Activated effector memory CD4-positive, alpha-beta T cell treated with anti-CD3 and anti-CD28 coated beads, Interleukin-2, amount 50 U/mL, for 16 hours (primary cell): ENCODE measurements at regions not wholly inside any gene's neighbourhood (a gene's known extent, or its start where the extent isn't known, plus 50 kb on each side); places are given as distances from the start of the nearest gene placed in this dataset.

Source experiments
- DNase-seq: peaks from one replicate; pipeline ENCODE4 v3.0.0-alpha.2; 2020

DNA sequence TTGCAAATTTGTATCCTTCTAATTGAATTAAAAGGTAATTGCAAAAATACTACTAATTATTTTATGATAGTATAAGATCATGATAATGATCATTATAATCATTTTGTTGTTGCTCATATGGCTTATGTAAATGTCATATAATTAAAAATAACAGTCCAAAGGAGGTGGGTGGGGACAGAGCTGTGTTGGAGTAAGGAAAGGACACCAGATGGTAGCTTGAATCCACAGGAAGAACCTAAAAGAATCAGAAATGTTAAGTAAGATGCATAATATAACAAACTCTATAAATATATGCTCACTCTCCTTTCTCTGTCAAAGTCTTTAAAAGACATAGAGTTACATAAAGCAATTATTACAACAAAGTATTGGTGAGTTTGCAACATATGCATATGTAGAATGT is 650.7 kb upstream of the HS6ST1 start:
- no peak for DNase-seq

DNA sequence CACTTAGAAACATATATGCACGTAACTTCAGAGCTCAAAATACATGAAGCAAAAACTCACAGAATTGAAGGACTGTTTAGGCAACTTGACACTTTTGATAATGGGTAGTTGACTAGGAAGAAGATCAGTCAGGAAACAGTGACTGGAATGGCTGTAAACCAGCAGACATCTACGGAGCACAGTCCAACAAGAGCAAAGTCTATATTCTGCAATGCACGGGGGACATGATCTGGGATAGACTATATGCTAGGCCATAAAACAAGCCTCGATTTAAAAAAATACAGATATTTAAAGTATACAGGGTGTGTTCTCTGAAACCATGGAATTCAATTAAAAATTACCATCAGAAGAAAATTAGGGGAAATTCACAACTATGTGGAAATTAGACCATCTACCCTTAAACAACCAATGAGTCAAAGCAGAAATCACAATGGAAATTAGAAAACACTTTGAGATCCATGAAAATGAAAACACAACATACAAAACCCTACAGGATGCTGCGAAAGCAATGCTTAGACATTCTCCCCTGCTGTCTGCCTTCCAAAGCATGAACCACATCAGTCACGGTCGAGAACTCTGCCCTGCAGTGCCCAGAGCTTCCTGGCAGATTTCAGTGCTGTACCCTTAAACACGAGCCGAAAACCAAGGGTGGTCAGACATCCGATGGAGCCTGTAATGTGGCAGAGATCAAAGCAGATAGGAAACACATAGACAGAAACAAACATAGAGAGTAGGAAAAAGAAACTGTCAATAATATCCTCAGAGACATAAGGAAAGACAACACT is 651.9 kb upstream of the HS6ST1 start:
- DNase-seq: no peak

DNA sequence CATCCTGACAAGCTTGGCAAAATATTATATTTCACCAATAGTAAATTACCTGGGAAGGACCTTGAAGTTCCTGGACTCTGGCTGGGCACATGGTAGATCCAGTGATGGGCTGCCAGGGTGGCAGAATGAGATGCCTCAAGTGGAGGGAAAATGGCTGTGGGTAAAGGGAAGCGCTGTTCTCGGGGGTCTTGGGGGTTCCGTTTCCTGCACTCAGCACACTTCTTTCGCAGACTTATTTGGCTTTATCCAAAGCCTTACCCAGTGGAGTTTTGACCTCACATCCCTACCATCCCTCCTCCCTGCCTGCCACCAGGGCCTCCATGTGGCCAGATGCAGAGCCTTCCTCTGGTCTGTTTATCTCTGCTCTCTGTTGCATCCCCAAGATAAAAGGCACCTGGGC is 654.9 kb upstream of the HS6ST1 start:
- DNase-seq: no peak

DNA sequence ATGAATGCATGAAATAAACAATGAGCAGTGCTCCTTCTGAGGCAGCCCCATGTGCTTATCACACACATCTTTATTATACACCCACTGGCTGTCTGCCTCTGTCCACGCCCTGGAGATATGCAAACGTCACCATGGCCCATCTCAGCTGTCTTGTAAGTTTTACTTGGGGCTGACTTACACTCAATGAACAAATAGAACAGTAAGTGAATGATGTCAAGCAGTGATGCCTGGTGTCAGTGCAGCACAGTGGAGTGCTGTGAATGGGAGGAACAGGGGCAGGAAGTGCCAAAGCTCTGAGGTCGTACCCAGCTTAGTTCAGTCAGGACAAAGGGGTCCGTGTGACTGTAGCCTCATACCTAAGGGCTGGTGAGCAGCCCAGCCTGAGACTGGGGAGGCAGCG is 659.5 kb upstream of the HS6ST1 start:
- no peak for DNase-seq

DNA sequence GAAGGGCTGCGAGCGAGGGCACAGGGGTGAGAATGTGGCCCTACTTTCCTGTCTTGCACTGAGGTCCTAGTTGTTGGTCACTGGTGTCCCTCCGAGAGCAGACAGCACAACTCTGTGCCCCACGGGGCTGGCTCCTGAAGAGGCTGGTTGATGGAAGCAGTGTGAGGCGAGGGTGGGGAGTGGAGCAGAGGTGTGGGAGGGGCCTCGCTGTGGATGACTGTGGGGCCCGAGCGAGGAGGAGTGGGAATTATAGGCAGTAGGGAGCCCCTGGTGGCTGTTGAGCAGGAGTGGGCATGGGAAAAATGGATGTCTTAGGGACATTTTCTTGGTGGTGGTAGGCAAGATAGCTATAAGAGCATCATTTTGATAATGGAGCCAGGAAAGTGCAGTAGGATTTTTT is 660.5 kb upstream of the HS6ST1 start:
- DNase-seq: no peak

DNA sequence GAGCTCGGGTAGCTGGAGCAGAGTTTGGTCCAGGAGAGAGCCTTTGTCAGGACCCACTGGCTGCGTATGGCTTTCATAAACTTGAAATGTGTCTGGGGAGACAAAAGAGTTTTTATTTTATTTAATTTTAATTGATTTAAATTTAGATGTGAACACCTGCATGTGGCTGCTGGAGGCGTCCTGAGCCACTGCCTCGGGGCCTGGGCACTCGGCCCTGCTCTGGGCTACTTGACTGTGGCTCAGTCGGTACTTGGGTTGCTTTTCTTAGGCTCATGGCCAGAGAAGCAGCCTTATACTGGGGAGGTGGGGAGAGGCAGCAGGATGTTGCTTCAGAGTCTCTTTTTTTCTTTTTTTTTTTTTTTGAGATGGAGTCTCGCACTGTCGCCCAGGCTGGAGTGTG is 661.8 kb upstream of the HS6ST1 start:
- no peak for DNase-seq

DNA sequence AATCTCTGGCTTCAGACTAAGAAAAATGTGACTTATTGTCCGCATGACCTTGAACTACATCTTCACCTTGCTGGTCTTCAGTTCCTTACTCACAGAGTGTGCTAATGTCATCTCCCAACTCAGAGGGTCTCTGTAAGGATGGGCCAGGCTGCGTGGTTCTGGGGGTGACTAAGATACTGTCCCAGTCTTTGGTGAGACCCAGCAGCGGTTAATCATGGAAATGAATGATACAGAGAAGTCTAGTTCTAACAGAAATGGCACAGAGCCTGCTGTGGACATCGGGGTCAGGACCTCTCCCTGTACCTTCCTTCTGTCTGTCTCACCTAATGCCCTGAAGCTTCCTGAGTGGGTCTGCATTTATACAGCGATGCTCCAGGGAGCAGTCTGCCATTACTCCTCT is 662.7 kb upstream of the HS6ST1 start:
- no peak for DNase-seq

DNA sequence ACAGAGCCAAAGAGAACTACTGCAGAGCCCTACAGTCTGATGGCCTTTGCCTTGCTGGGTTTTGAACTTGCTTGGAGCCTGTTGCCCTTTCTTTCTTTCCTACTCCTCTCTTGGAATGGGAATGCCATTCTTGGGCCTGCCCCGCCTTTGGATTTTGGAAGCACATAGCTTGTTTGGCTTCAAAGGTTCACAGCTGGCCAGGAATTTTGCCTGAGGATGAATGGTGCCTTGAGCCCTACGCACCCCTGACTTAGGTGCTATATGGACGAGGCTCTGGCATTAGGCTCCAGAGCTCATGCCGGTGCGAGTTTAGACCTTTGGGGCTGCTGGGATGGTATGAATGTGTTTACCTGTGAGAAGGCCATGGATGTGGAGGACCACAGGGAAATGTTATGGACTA is 663.3 kb upstream of the HS6ST1 start:
- no peak for DNase-seq

DNA sequence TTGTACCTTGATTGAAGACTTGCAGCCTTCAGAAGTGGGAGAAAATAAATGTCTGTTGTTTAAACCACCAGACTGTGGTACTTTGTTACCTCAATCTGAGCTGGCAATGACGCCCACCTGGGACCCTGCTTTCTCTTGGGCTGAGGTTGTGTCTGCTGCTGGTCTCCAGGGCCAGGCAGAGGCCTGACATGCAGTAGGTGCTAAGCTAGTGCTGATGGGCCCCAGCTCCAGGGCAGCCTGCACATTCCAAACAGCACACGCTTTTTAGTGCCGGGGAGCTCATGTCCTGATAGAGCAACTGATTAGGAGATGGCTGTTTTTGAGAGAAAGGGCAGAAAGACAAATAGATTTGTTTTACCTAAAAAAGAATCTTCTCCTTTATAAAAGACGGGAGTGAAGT is 664.0 kb upstream of the HS6ST1 start:
- no peak for DNase-seq

DNA sequence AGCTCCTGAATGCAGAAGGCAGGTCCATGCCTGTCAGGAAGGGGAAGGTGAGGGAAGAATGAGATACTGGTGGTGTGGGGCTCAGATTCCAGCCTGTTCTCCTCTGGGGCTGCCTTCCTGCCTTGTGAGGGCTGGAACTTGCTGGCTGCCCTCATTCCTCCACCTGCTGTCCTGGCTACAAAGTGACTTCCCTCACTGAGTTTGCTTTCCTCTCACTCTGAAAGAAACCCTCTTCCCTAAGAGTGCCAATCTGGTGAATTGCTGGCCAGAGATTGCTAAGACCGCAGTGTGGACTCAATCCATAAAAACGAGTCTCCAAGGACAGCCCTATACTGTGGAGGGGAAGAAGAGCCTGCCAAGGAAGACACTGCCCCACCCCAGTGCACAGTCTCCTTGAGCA is 664.4 kb upstream of the HS6ST1 start:
- no peak for DNase-seq

DNA sequence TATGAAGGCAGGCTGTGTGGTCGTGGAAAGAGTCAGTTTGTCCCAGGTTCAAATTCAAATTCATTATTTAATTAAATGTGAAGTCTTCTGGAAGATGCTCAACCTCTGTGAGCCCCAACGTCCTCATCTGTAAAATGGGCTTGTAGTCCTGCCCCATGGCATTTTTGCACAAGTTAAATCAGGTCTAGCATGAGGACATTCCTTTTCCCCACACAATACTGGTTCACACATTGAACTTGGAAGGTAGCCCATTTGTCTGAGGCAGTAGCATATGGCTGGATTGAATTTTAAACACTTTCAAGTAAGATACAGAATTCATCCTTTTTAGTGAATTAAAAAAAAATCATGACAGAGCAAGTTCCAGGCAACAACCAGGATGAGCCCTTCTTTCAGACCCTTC is 665.4 kb upstream of the HS6ST1 start:
- DNase-seq: no peak

DNA sequence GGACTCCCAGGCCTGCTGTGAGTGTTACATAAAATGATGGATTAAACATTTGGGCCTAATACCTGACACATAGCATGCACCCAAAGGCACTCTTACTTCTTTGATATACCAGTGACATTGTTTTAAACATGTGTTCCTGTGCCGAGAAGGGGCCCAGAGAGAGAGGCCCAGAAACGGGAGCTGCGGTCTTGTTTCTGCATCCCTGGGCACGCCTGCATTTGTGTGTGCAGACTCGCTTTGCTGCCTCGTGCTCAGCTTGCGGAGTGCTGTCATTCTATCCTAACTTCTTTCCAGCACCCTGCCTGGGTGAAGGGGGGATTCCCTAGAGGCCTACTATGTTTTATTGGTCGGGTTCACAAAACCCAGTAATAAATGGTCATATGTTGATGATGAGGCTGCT is 666.2 kb upstream of the HS6ST1 start:
- DNase-seq: no peak

DNA sequence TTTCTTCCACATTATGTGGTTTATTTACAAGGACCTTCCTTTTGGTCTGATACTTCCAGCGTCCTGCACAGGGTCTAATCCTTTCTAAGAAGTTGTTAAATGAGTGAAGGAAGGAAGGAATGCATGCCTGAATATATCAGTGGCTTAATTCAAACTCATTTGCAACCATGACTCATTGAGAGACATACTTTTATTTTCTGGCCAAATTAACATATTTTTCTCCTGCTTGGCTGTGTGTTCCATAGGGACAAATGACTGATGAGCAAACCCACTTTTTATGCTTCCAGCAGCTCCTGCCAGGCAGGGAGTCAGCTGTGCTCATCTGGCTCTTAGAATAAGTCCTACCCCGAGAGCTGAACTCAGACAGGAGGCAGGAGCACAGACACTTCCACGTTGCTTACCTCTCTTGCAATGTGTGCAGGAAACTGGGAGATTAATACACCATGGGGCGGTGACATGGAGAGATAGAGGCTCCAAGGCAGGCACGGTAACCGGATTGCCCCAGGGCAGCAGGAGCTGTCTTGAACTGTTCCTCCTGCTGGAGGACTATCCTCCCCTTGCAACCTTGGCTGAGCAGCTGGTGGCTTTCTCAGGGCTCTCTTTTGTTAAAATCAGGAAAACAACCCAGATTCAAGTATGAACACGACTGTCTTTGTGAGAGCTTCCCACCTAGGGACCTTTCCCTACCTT is 667.5 kb upstream of the HS6ST1 start:
- no peak for DNase-seq

DNA sequence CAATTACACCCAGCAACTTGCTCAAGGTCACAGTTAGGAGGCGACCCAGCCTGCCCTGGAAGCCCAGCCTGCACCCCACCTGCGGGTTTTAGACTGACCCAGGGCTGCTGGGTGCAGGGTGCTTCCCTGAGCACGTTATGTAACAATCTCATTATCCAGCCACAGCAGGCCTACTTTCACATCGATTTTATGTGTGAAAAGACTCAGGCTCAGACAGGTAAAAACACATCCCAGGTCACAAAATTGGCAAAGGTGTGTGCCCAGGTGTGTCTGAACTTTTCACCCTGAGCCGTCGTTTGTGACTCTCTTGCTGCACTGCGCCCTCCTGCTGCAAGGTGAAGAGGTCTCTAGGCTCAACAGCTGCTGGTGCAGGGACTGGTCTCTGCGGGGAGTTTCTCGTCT is 668.2 kb upstream of the HS6ST1 start:
- no peak for DNase-seq

DNA sequence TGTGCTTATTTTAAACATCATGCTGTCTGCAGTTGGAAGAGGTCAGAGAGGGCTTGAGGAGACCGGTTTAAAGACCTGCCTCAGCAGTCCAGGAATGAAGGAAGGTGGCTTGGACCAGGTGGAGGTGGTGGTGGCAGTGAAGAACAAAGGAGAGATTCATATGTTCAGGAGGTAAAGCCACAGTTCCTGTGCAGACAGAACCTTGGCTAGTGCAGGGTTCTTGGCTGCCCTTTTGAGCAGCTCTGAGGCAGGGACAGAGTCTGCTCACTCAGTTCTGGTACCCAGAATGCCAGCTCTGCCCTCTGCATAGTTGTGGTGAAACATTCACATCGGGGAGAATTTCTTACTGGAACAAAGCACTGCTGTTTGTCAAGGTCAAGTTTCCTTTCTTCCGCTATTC is 669.7 kb upstream of the HS6ST1 start:
- no peak for DNase-seq

DNA sequence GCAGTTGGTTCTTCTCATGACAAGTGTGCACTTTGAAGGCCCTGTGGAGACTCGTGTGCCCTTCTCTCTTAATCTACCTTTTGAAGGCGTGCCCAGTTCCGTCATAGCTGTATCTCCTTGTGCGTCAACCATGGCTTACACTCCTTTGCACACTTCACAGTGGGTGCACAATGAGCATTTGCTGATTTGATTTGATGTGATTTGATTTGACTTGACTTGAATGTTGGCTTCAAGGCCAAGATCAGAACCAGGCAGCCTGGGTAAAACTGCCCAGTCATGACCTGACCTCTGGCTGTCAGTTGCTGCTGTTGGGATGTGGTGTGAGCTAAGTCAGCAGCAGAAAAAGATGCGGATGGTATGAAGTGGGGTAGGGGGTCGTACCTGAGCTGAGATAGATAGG is 670.3 kb upstream of the HS6ST1 start:
- no peak for DNase-seq

DNA sequence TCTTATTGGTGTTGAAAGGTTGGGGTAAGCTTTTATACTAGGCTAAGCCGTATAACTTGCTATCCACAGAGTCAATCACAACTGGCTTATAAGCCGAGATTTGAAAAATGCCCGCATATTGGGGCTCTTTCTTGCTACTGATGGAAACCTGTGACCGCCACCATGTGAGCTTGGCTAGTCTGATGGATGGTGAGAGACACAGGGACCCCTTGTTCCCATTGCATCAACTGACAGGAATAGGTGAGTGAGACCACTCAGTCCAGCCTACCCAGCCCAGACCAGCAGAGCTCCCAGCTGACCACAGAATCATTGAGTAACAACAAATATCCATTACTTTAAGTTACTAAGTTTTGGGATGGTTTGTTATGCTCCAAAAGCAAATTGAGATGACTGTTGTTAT is 676.4 kb upstream of the HS6ST1 start:
- no peak for DNase-seq

DNA sequence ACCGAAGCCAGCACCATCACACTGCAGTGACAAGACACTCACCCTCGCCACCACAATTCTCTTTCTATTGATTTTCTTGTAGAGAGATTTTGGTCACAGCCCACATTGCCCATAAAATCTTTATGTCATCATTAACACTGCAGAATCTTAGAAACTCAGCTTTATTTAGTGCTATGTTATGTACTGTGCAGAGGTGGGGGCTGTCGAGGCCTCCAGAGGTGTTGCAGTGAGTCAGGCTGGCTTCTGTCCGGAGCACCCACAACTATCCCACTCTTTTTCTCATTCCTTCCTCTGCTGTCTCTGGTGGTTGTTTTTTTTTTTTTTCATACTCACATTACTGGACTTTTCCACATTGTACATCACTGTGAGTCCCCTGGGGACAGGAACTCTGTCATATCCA is 677.4 kb upstream of the HS6ST1 start:
- DNase-seq: no peak

DNA sequence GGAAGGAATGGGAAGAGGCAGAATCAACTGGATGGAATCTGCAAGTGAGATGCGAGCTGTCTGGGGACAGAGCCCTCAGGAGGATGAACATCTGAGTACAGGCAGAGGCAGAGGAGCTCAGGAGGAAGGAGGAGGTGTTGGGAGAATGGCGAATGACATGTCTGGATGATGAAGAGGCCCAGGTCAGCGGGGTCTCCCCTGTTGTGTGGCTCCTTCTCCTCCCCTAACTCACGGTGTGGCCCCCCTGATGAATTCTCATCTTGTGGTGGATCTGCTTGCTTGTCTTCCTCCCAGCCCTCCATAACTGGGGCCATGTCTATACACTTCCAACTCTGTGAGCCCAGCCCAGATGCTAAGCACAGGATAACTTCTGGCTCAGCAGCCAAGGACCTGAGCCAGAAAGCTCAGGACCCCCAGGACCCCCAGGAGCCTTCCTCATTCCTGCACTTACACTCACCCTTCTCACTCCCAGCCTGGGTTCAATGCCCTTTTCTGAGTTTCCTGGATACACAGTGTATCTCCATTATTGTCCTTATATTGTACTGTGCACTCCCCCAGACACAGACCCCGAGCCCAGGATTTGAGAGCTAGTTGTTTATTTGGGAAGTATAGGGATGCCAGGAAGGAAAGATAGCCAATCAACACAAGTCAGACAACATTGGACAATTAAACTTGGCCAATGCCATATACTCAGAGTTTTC is 678.6 kb upstream of the HS6ST1 start:
- no peak for DNase-seq

DNA sequence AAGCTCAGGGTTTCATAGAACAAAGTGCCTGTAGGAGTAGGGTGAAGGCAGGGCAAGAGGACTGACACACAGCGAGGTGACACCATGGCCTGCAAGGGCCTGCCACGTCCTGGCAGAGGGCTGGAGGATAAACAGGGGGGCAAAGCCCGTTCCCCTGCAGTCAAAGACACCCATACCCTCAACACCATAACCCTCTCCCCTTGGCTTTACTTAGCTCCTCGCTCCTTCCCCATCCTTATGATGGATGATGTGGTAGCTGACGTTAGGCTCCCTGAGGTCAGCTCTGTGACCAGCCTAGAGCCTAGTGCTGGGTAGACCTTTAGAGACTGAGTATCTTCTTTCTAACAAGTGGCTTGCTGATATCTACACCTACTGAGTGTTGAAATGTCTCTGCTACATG is 683.3 kb upstream of the HS6ST1 start:
- DNase-seq: no peak

DNA sequence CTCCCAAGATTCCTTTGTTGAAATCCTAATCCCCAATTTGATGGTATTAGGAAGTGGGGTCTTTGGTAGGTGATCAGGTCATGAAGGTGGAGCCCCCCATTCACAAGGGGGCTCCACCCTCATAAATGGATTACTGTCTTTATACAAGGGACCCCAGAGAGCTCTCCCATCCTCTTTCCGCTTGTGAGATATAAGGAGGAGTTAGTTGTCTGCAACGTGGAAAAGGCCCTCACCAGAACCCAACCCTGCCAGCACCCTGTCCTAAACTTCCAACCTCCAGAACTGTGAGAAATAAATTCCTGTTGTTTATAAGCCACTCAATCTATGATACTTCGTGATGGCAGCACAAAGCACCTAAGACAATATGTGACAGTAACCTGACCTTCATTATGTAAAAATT is 684.1 kb upstream of the HS6ST1 start:
- no peak for DNase-seq

DNA sequence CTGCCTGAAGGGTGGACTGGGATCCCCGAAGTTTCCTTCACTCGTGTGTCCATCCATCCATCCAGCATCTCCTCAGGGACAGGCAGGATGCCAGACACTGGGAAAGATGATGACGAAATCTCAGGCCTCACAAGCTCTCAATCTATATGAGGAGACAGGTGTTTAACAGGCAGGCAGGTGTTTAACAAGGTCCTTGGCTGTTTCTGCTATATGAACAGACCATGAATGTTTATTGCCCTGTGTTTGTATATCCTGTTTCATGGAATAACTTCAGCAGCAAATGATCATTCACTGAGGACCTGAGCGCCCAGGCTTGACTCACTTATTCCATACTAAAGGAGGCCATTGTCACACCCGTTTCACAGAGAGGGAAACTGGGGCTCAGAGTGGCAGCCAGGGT is 685.8 kb upstream of the HS6ST1 start:
- DNase-seq: no peak

DNA sequence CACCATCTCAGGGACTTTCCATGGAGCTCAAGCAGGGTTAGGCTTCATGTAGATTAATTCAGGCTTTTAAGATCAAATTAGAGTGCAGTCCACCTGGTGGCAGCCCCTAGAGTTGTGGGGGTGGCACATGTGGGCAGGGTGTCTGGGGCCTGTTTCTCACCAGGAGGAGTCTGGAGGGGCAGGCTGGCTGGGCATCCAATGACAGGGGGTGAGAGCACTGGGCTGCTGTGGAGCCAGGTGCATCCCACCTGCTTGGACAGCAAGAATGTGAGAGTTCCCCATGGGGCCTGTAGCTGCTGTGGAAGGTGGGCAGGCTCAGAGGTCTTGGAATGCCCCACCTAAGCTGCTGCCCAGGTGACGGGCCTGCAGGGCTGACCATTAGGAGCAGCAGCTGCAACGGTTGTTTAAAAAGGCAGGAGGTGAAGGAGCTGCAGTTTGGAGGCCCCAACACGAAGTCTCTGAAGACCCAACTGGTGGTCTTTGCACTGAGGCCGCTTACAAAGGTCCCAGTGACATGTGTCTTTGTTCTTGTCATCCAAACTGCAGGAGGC is 686.3 kb upstream of the HS6ST1 start:
- DNase-seq: no peak
